Thymus (tissue), 11 donors: ENCODE measurements at regions not wholly inside any gene's neighbourhood (a gene's known extent, or its start where the extent isn't known, plus 50 kb on each side); places are given as distances from the start of the nearest gene placed in this dataset.
A peak's percentile ranks its signal among the peaks of the same experiment; 100 is the strongest.

Source experiments
- DNase-seq, 9 donors: peaks; one replicate each; pipeline ENCODE4 v3.0.0-alpha.2; 2013; ENCODE audit warnings: low spot score in 9 of 9, low read depth in 6 of 9, missing footprints in 1 of 9
- H3K27ac ChIP-seq, 2 donors: one replicate each; pipeline ENCODE4 v1.5.1; 2013; ENCODE audit warnings: control low read depth in 1 of 2, low read depth in 1 of 2, low read length in 1 of 2, mild to moderate bottlenecking in 1 of 2, moderate library complexity in 1 of 2
- H3K27me3 ChIP-seq, 2 donors: one replicate each; pipeline ENCODE4 v1.5.1; 2013; ENCODE audit warnings: low read length in 1 of 2; ENCODE audit not compliant: control insufficient read depth in 2 of 2, insufficient read depth in 1 of 2
- H3K36me3 ChIP-seq, 2 donors: one replicate each; pipeline ENCODE4 v1.5.1; 2013; ENCODE audit warnings: low read length in 1 of 2, mild to moderate bottlenecking in 1 of 2, moderate library complexity in 1 of 2; ENCODE audit not compliant: control insufficient read depth in 2 of 2, insufficient read depth in 2 of 2
- H3K4me1 ChIP-seq, 2 donors: one replicate each; pipeline ENCODE4 v1.5.1; 2013; ENCODE audit warnings: low read length in 2 of 2; ENCODE audit not compliant: control insufficient read depth in 2 of 2, insufficient read depth in 2 of 2
- H3K4me3 ChIP-seq, 2 donors: one replicate each; pipeline ENCODE4 v1.5.1; 2013; ENCODE audit warnings: low read length in 2 of 2, control low read depth in 1 of 2, mild to moderate bottlenecking in 1 of 2
- H3K9me3 ChIP-seq, 2 donors: one replicate each; pipeline ENCODE4 v1.5.1; 2013; ENCODE audit warnings: low read length in 1 of 2, mild to moderate bottlenecking in 1 of 2; ENCODE audit not compliant: control insufficient read depth in 2 of 2, insufficient read depth in 1 of 2
- WGBS: extraction: QIAGEN DNeasy Blood & Tissue Kit; methylation state at CpG from one replicate; pipeline ENCODE4 v1.1.7; 2013; 5-methylcytosine and 5-hydroxymethylcytosine counted together
- donor health status: healthy.

DNA sequence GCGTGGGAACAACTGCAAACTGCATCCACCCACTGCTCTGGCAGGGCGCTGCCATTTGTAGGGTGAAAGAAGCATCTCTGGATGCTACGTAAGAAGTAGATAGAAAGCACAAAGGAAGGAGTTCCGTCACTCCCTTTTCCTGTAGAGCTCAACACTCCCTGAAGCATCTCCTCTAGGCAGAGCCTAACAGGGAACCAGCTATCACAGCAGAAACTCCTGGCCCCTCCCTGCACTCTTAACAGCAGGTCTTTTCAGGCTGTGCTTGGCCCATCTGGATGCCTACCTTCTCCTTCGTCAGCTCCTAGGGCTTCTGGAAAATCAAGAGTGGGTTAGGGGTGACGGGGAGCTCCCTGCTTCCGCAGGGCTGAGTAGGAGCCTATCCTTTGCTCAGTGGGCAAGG, 112.9 kb upstream of the TLL1 start:
- no peak for DNase-seq
- H3K4me3 ChIP-seq, result no peak overlapping the region
- WGBS, result 97% methylated on average over 7 of the region's 7 CpGs
- no peaks in the 10 kb centered on the region for H3K36me3 ChIP-seq
- H3K9me3 ChIP-seq, result no peaks in the 10 kb centered on the region
- no peaks in the 10 kb centered on the region for H3K4me1 ChIP-seq
- H3K27ac ChIP-seq, result no peak overlapping the region
- H3K27me3 ChIP-seq, result no peaks in the 10 kb centered on the region

DNA sequence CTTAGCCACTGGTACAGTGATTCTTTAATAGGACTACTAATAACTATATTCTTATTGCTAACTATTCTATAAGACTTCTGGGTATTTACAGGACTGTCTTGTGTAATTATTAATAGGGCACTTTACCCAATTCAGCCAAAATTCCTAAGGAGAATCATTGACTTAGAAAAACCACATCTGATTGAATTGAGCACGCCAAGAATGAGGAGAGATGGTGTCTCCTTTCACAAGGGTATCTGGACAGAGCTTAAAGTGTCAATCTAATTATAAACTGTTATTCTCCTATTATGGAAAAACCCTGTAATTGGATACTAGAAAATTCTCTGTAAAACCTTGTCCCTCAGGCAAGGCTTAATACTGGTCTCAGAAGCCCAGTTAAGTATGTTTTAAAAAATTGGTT, 111.1 kb upstream of the TLL1 start:
- 88% methylated on average over 1 of the region's 1 CpG for WGBS
- DNase-seq, result peak in 1 of 9 donors; percentile 1
- H3K4me1 ChIP-seq, result no peaks in the 10 kb centered on the region
- H3K27ac ChIP-seq, result no peak overlapping the region
- no peak overlapping the region for H3K4me3 ChIP-seq
- H3K36me3 ChIP-seq, result no peaks in the 10 kb centered on the region
- no peaks in the 10 kb centered on the region for H3K27me3 ChIP-seq
- H3K9me3 ChIP-seq, result no peaks in the 10 kb centered on the region

DNA sequence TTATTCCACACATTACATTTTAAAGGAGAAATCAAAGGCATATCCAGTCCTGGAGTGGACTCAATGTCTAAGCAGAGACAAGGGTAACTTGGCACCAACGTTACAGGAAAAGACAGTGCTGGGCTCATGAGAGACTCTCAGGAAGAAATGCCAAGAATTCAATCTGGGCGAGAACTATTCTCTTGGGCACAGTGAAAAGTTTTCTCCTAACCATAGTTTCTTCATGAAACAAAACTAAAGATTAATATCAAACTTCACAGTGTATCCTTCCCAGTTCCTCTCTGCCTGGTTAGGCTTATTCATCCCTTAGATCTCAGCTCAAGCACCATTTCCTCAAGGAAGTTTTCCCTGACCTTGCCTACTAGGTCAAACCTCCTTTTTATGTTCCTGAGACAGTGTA, 109.4 kb upstream of the TLL1 start:
- H3K27ac ChIP-seq, result no peak overlapping the region
- 90% methylated on average over 2 of the region's 2 CpGs for WGBS
- no peak for DNase-seq
- H3K4me3 ChIP-seq, result no peak overlapping the region
- H3K36me3 ChIP-seq, result no peaks in the 10 kb centered on the region
- no peaks in the 10 kb centered on the region for H3K27me3 ChIP-seq
- H3K4me1 ChIP-seq, result no peaks in the 10 kb centered on the region
- no peaks in the 10 kb centered on the region for H3K9me3 ChIP-seq

DNA sequence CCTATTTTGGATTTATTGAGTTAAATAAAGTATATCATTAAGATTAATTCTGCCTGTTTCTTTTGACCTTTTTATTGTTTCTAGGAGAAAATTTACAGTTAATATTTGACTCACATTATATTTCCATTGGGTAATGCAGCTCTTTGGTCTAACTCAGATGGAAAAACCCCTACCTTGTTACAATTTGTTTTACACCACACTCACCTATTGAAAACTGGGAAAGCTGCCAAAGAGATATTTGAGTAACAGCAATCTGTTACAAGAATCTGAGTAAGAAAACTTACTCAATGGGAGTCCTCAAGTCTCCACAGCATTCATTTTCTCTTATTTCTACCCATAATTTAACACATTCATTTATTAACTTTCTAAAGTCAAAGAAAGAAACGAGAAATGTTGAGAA, 108.0 kb upstream of the TLL1 start:
- DNase-seq, result peak in 1 of 9 donors; percentile 16
- WGBS, result 82% methylated on average over 1 of the region's 1 CpG

DNA sequence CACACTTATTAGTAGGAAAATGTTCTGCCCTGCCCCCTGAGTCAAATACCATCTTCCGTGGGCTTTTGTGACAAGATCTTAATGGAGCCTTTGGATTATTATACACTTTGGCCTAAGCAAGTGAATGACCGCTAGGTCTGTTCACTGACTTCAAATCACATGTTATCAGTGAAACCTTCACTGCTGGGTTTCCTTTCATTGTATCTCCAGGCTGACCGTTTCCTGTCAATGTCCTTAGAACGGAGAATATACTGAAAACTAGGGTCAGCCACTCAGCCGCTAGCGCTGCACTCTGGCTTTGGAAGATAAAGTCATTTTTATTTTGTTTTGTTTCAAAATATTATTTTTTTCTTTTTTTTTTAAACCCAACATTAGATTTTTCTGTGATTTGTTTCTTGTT, 107.0 kb upstream of the TLL1 start:
- no peaks in the 10 kb centered on the region for H3K27me3 ChIP-seq
- no peak for DNase-seq
- H3K9me3 ChIP-seq, result no peaks in the 10 kb centered on the region
- H3K36me3 ChIP-seq, result no peaks in the 10 kb centered on the region
- H3K4me3 ChIP-seq, result no peak overlapping the region
- no peak overlapping the region for H3K27ac ChIP-seq
- no peaks in the 10 kb centered on the region for H3K4me1 ChIP-seq
- 96% methylated on average over 6 of the region's 6 CpGs for WGBS

More for the DNA sequence above, 108.0 kb upstream of the TLL1 start:
- Histone ChIP-seq H3K9me3 (no peaks in the 10 kb centered on the region), H3K4me1 (no peaks in the 10 kb centered on the region), H3K4me3 (no peak overlapping the region), H3K36me3 (no peaks in the 10 kb centered on the region), H3K27me3 (no peaks in the 10 kb centered on the region), H3K27ac (no peak overlapping the region)

DNA sequence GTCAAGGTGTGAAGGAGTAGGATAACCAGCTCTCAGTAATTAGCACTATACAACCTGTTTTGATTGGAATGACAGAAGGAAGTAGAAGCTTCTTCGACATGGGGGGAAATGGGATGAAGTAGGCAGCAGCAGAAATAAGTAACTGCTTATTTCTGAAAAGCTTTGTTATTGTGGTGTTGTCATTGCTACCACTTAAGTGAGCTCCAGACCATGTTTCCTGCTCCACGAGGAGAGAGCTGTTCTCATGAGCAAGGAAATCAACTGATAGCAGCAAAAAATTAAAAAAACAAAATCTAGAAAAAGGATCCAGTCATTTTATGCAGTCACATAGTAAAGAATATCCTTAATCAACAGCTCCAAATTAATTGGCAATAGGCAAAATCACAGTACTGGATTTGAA, 106.1 kb upstream of the TLL1 start:
- H3K27me3 ChIP-seq, result no peaks in the 10 kb centered on the region
- no peaks in the 10 kb centered on the region for H3K36me3 ChIP-seq
- DNase-seq, result no peak
- no peak overlapping the region for H3K4me3 ChIP-seq
- WGBS, result 37% methylated on average over 2 of the region's 2 CpGs
- no peak overlapping the region for H3K27ac ChIP-seq
- H3K9me3 ChIP-seq, result no peaks in the 10 kb centered on the region
- no peaks in the 10 kb centered on the region for H3K4me1 ChIP-seq

DNA sequence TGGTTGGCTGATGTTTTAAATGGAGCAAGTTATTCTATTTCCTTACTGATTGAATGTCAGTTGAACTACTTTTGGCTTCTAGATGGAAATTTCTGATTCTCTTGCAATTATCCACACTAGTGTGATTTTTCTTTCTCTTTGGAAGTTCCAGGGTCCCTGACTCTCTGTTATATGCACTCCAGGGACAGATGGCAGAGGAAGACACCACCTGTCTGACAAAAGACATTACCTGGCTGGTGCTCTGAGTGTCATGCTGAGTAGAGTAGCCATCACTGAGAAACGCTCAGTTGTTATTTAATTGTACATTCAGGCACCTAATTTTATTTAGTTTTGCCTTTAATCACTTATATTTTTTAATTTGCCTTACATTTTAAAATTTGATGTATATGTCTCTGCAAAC, 105.4 kb upstream of the TLL1 start:
- WGBS, result 95% methylated on average over 1 of the region's 1 CpG
- H3K9me3 ChIP-seq, result no peaks in the 10 kb centered on the region
- no peak overlapping the region for H3K4me3 ChIP-seq
- no peaks in the 10 kb centered on the region for H3K36me3 ChIP-seq
- no peaks in the 10 kb centered on the region for H3K27me3 ChIP-seq
- no peaks in the 10 kb centered on the region for H3K4me1 ChIP-seq
- no peak for DNase-seq
- no peak overlapping the region for H3K27ac ChIP-seq

DNA sequence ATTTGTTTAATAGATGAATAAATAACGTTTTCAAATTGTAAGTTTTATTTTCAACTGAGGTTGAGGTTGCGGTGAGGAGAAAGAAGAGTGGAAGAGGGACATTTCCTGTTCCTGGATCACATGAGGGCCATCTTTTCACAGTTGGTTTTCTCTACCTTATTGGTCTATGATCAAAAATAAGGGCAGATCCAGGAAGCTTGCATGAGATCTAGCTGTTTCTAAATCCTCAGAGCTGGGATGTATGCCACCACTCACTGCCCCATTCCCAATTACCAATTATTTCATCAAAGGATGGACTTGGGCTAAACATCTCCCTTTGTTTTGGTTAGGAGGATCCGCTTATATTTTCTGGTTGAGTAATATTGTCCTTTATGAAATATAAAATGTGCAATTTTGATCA, 104.8 kb upstream of the TLL1 start:
- no peak overlapping the region for H3K27ac ChIP-seq
- no peaks in the 10 kb centered on the region for H3K36me3 ChIP-seq
- DNase-seq, result no peak
- H3K4me1 ChIP-seq, result no peaks in the 10 kb centered on the region
- WGBS, result 95% methylated on average over 3 of the region's 3 CpGs
- H3K9me3 ChIP-seq, result no peaks in the 10 kb centered on the region
- H3K4me3 ChIP-seq, result no peak overlapping the region
- no peaks in the 10 kb centered on the region for H3K27me3 ChIP-seq

DNA sequence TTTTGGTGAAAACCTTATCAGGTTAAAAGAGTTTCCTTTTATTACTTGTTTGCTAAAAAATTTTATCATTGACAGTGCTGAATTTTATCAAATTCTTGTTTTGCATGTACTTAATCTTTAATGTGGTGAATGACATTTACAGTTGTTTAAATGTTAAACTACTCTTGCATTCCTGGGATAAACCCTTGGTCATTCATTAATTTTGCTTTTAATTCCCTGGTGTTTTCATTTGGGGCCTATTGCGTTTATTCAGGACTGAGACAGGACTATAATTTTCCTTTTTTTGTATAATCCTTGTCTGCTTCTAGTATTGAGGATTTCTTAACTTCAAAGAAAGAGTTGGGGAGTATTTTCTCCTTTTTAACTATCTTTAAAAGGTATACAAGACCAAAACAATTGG, 98.7 kb upstream of the TLL1 start:
- Histone ChIP-seq H3K27ac (no peak overlapping the region), H3K9me3 (no peaks in the 10 kb centered on the region), H3K27me3 (no peaks in the 10 kb centered on the region), H3K4me3 (no peak overlapping the region), H3K4me1 (no peaks in the 10 kb centered on the region), H3K36me3 (no peaks in the 10 kb centered on the region)
- no peak for DNase-seq
- 93% methylated on average over 1 of the region's 1 CpG for WGBS
